ENCODE measurements at regions not wholly inside any gene's neighbourhood (a gene's known extent, or its start where the extent isn't known, plus 50 kb on each side); places are given as distances from the start of the nearest gene placed in this dataset.

- Histone ChIP-seq H3K4me1 (ENCODE audit: insufficient read depth) (no peaks in the 10 kb centered on the region), H3F3A (replicated peaks; ENCODE audit: low read depth) (no peaks in the 10 kb centered on the region), H3K4me2 (no peak overlapping the region), H3K27me3 (ENCODE audit: insufficient read depth) (no peaks in the 10 kb centered on the region), H4K20me1 (replicated peaks; ENCODE audit: insufficient read depth) (no peaks in the 10 kb centered on the region), H3K4me3 (no peak overlapping the region), H3K9me2 (ENCODE audit: insufficient read depth) (no peaks in the 10 kb centered on the region; the same call in none of the 2 replicates), H3K79me2 (replicated peaks; ENCODE audit: insufficient read depth) (no peaks in the 10 kb centered on the region), H3K36me3 (ENCODE audit: insufficient read depth) (no peaks in the 10 kb centered on the region), H3K27ac (ENCODE audit: low read depth) (no peak overlapping the region), H2AFZ (no peak overlapping the region)
- DNase-seq (ENCODE audit: low spot score) = no peak
- Mint-ChIP-seq H3K27me3 (ENCODE audit: insufficient read depth, low read depth, poor library complexity) (no peaks in the 10 kb centered on the region), H3K9me3 (no peaks in the 10 kb centered on the region), H3K4me3 (no peak overlapping the region), H3K36me3 (ENCODE audit: low read depth) (no peaks in the 10 kb centered on the region), H3K4me1 (peaks cover 5% of the 10 kb centered on the region; the same call in 2 of the 3 replicates), H3K27ac (no peak overlapping the region)
- ATAC-seq = no peak
- TF ChIP-seq, protein P1, sequence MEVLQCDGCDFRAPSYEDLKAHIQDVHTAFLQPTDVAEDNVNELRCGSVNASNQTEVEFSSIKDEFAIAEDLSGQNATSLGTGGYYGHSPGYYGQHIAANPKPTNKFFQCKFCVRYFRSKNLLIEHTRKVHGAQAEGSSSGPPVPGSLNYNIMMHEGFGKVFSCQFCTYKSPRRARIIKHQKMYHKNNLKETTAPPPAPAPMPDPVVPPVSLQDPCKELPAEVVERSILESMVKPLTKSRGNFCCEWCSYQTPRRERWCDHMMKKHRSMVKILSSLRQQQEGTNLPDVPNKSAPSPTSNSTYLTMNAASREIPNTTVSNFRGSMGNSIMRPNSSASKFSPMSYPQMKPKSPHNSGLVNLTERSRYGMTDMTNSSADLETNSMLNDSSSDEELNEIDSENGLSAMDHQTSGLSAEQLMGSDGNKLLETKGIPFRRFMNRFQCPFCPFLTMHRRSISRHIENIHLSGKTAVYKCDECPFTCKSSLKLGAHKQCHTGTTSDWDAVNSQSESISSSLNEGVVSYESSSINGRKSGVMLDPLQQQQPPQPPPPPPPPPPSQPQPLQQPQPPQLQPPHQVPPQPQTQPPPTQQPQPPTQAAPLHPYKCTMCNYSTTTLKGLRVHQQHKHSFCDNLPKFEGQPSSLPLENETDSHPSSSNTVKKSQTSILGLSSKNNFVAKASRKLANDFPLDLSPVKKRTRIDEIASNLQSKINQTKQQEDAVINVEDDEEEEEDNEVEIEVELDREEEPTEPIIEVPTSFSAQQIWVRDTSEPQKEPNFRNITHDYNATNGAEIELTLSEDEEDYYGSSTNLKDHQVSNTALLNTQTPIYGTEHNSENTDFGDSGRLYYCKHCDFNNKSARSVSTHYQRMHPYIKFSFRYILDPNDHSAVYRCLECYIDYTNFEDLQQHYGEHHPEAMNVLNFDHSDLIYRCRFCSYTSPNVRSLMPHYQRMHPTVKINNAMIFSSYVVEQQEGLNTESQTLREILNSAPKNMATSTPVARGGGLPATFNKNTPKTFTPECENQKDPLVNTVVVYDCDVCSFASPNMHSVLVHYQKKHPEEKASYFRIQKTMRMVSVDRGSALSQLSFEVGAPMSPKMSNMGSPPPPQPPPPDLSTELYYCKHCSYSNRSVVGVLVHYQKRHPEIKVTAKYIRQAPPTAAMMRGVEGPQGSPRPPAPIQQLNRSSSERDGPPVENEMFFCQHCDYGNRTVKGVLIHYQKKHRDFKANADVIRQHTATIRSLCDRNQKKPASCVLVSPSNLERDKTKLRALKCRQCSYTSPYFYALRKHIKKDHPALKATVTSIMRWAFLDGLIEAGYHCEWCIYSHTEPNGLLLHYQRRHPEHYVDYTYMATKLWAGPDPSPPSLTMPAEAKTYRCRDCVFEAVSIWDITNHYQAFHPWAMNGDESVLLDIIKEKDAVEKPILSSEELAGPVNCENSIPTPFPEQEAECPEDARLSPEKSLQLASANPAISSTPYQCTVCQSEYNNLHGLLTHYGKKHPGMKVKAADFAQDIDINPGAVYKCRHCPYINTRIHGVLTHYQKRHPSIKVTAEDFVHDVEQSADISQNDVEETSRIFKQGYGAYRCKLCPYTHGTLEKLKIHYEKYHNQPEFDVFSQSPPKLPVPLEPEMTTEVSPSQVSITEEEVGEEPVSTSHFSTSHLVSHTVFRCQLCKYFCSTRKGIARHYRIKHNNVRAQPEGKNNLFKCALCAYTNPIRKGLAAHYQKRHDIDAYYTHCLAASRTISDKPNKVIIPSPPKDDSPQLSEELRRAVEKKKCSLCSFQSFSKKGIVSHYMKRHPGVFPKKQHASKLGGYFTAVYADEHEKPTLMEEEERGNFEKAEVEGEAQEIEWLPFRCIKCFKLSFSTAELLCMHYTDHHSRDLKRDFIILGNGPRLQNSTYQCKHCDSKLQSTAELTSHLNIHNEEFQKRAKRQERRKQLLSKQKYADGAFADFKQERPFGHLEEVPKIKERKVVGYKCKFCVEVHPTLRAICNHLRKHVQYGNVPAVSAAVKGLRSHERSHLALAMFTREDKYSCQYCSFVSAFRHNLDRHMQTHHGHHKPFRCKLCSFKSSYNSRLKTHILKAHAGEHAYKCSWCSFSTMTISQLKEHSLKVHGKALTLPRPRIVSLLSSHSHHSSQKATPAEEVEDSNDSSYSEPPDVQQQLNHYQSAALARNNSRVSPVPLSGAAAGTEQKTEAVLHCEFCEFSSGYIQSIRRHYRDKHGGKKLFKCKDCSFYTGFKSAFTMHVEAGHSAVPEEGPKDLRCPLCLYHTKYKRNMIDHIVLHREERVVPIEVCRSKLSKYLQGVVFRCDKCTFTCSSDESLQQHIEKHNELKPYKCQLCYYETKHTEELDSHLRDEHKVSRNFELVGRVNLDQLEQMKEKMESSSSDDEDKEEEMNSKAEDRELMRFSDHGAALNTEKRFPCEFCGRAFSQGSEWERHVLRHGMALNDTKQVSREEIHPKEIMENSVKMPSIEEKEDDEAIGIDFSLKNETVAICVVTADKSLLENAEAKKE (CRISPR knock-in tag; IDR thresholded peaks at IDR 0.05) = no peak
- TF ChIP-seq, protein P2, sequence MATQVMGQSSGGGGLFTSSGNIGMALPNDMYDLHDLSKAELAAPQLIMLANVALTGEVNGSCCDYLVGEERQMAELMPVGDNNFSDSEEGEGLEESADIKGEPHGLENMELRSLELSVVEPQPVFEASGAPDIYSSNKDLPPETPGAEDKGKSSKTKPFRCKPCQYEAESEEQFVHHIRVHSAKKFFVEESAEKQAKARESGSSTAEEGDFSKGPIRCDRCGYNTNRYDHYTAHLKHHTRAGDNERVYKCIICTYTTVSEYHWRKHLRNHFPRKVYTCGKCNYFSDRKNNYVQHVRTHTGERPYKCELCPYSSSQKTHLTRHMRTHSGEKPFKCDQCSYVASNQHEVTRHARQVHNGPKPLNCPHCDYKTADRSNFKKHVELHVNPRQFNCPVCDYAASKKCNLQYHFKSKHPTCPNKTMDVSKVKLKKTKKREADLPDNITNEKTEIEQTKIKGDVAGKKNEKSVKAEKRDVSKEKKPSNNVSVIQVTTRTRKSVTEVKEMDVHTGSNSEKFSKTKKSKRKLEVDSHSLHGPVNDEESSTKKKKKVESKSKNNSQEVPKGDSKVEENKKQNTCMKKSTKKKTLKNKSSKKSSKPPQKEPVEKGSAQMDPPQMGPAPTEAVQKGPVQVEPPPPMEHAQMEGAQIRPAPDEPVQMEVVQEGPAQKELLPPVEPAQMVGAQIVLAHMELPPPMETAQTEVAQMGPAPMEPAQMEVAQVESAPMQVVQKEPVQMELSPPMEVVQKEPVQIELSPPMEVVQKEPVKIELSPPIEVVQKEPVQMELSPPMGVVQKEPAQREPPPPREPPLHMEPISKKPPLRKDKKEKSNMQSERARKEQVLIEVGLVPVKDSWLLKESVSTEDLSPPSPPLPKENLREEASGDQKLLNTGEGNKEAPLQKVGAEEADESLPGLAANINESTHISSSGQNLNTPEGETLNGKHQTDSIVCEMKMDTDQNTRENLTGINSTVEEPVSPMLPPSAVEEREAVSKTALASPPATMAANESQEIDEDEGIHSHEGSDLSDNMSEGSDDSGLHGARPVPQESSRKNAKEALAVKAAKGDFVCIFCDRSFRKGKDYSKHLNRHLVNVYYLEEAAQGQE (IDR thresholded peaks at IDR 0.05; ENCODE audit: unreplicated experiment) = no peak
- no peak for TF ChIP-seq STAT1 (IDR thresholded peaks at IDR 0.05; ENCODE audit: unreplicated experiment)
- TF ChIP-seq ZNF331 (CRISPR knock-in tag; IDR thresholded peaks at IDR 0.05; ENCODE audit: low read depth) = no peak
These were observed 604.5 kb downstream of the FGF9 start for GRCh38 chr13:22275393-22275792.

Measured in GM23338 (cell line).